ENCODE measurements at regions not wholly inside any gene's neighbourhood (a gene's known extent, or its start where the extent isn't known, plus 50 kb on each side); places are given as distances from the start of the nearest gene placed in this dataset.
"Not testable (repeated sequence)": the region's sequence is repeated elsewhere in the genome, so short reads cannot be mapped to it uniquely, and the experiment has no call there.

GRCh38 chr5:42989190-42989589, 50.9 kb downstream of the ANXA2R start:
- no peak for DNase-seq (ENCODE audit: low read depth)

GRCh38 chr5:42988568-42988967, 51.6 kb downstream of the ANXA2R start:
- DNase-seq (ENCODE audit: low read depth): no peak

GRCh38 chr5:42985129-42986037, 54.7 kb downstream of the ANXA2R start:
- no peak for DNase-seq (ENCODE audit: low read depth)

- DNase-seq (ENCODE audit: low read depth): no peak
Observed at GRCh38 chr5:42984307-42984706, 55.8 kb downstream of the ANXA2R start.

GRCh38 chr5:42982107-42982622, 58.0 kb downstream of the ANXA2R start:
- no peak for DNase-seq (ENCODE audit: low read depth)

GRCh38 chr5:42981417-42982106, 58.6 kb downstream of the ANXA2R start:
- not testable (repeated sequence) for DNase-seq (ENCODE audit: low read depth)

GRCh38 chr5:42981015-42981414, 59.1 kb downstream of the ANXA2R start:
- not testable (repeated sequence) for DNase-seq (ENCODE audit: low read depth)

GRCh38 chr5:42980391-42980790, 59.7 kb downstream of the ANXA2R start:
- not testable (repeated sequence) for DNase-seq (ENCODE audit: low read depth)

- DNase-seq (ENCODE audit: low read depth): not testable (repeated sequence)
Observed at GRCh38 chr5:42979242-42979641, 60.9 kb downstream of the ANXA2R start.

- no peak for DNase-seq (ENCODE audit: low read depth)
Observed at GRCh38 chr5:42974536-42974935, 65.6 kb downstream of the ANXA2R start.

- no peak for DNase-seq (ENCODE audit: low read depth)
Observed at GRCh38 chr5:42970636-42971559, 69.2 kb downstream of the ANXA2R start.

- no peak for DNase-seq (ENCODE audit: low read depth)
Observed at GRCh38 chr5:42965934-42966333, 74.2 kb downstream of the ANXA2R start.

- DNase-seq (ENCODE audit: low read depth): no peak
Observed at GRCh38 chr5:42963412-42963811, 76.7 kb downstream of the ANXA2R start.

GRCh38 chr5:42962124-42962523, 78.0 kb downstream of the ANXA2R start:
- no peak for DNase-seq (ENCODE audit: low read depth)

- DNase-seq (ENCODE audit: low read depth): no peak
Observed at GRCh38 chr5:42960506-42960905, 79.6 kb downstream of the ANXA2R start.

GRCh38 chr5:42956551-42956950, 83.6 kb downstream of the ANXA2R start:
- no peak for DNase-seq (ENCODE audit: low read depth)

- no peak for DNase-seq (ENCODE audit: low read depth)
Observed at GRCh38 chr5:42953041-42953440, 87.1 kb downstream of the ANXA2R start.

- no peak for DNase-seq (ENCODE audit: low read depth)
Observed at GRCh38 chr5:42952578-42952974, 87.5 kb downstream of the ANXA2R start.

- DNase-seq (ENCODE audit: low read depth): no peak
Observed at GRCh38 chr5:42951293-42951840, 88.8 kb downstream of the ANXA2R start.

GRCh38 chr5:42950456-42951292, 89.4 kb downstream of the ANXA2R start:
- DNase-seq (ENCODE audit: low read depth): peak; percentile 98

GRCh38 chr5:42950116-42950455, 90.0 kb downstream of the ANXA2R start:
- DNase-seq (ENCODE audit: low read depth): no peak

All from GM04504 (cell line).